WTC11 (cell line): ENCODE measurements at regions not wholly inside any gene's neighbourhood (a gene's known extent, or its start where the extent isn't known, plus 50 kb on each side); places are given as distances from the start of the nearest gene placed in this dataset.

Source experiments
- ATAC-seq: fragments of 200-7000 bp; cut with Tn5 transposase; 2 replicates; pipeline ENCODE4 v1.10.0; 2021; ENCODE audit warnings: mild to moderate bottlenecking, moderate library complexity
- CTCF ChIA-PET: fragments of 300-600 bp; sonication (Branson Sonifier 250); formaldehyde crosslinking; loops from one replicate; lab custom pipeline; 2021; ENCODE audit warnings: antibody characterized with exemption; lab: Charles Lee
- POLR2A ChIA-PET: fragments of 350-600 bp; sonication (Branson Sonifier 250); formaldehyde crosslinking; loops from one replicate; lab custom pipeline; 2021; ENCODE audit warnings: antibody characterized with exemption; lab: Charles Lee
- DNase-seq: peaks from one replicate; pipeline ENCODE4 v3.0.0; 2021; ENCODE audit warnings: low spot score
- H3K27ac Mint-ChIP-seq: 2 replicates; pipeline ENCODE4 v1.8.0; 2021; ENCODE audit warnings: mixed read lengths
- H3K27me3 Mint-ChIP-seq: 2 replicates; pipeline ENCODE4 v1.8.0; 2021; ENCODE audit warnings: low read depth, mild to moderate bottlenecking, moderate library complexity, mixed read lengths
- H3K36me3 Mint-ChIP-seq: 2 replicates; pipeline ENCODE4 v1.8.0; 2021; ENCODE audit warnings: mixed read lengths
- H3K4me1 Mint-ChIP-seq: 2 replicates; pipeline ENCODE4 v1.8.0; 2022; ENCODE audit warnings: mixed read lengths
- H3K4me3 Mint-ChIP-seq: 2 replicates; pipeline ENCODE4 v1.8.0; 2021; ENCODE audit warnings: mild to moderate bottlenecking, moderate library complexity, mixed read lengths
- H3K9me3 Mint-ChIP-seq: 2 replicates; pipeline ENCODE4 v1.8.0; 2021; ENCODE audit warnings: mixed read lengths
- AFF4 ChIP-seq: sonication (generic); formaldehyde crosslinking; IDR thresholded peaks from 2 replicates; pipeline ENCODE4 v1.8.1; 2023; ENCODE audit warnings: mild to moderate bottlenecking, missing genetic modification reagents, borderline replicate concordance
- ARID4B ChIP-seq: sonication (generic); formaldehyde crosslinking; IDR thresholded peaks from 2 replicates; pipeline ENCODE4 v1.8.0; 2023; ENCODE audit warnings: missing genetic modification reagents, mild to moderate bottlenecking, borderline replicate concordance
- ATF1 ChIP-seq: sonication (generic); formaldehyde crosslinking; IDR thresholded peaks from 2 replicates; pipeline ENCODE4 v1.8.1; 2023; ENCODE audit warnings: mild to moderate bottlenecking, moderate library complexity, missing genetic modification reagents
- ATF2 ChIP-seq: sonication (generic); formaldehyde crosslinking; IDR thresholded peaks from 2 replicates; pipeline ENCODE4 v1.8.1; 2022; ENCODE audit warnings: low read depth, missing genetic modification reagents, borderline replicate concordance
- CDX4 ChIP-seq: fragments of 250-450 bp; sonication (Bioruptor Pico); IDR thresholded peaks from 2 replicates; pipeline ENCODE4 v1.9.0; 2021; ENCODE audit warnings: moderate library complexity, mild to moderate bottlenecking, inconsistent platforms, borderline replicate concordance
- KAT7 ChIP-seq: sonication (generic); formaldehyde crosslinking; IDR thresholded peaks from 2 replicates; pipeline ENCODE4 v1.8.1; 2023; ENCODE audit warnings: missing genetic modification reagents, mild to moderate bottlenecking, borderline replicate concordance
- TEAD4 ChIP-seq: sonication (generic); formaldehyde crosslinking; IDR thresholded peaks from 2 replicates; pipeline ENCODE4 v1.8.0; 2022; ENCODE audit warnings: mild to moderate bottlenecking, missing genetic modification reagents
- TP53 ChIP-seq: sonication (generic); formaldehyde crosslinking; IDR thresholded peaks from 2 replicates; pipeline ENCODE4 v1.8.1; 2023; ENCODE audit warnings: mild to moderate bottlenecking, missing genetic modification reagents
- ZNF121 ChIP-seq: sonication (generic); formaldehyde crosslinking; IDR thresholded peaks from 2 replicates; pipeline ENCODE4 v1.8.0; 2023; ENCODE audit warnings: missing genetic modification reagents
- ZNF281 ChIP-seq: sonication (generic); formaldehyde crosslinking; IDR thresholded peaks from 2 replicates; pipeline ENCODE4 v1.8.0; 2023; ENCODE audit warnings: mild to moderate bottlenecking, missing genetic modification reagents
- ZNF317 ChIP-seq: sonication (generic); formaldehyde crosslinking; IDR thresholded peaks from 2 replicates; pipeline ENCODE4 v1.8.1; 2023; ENCODE audit warnings: low read depth, mild to moderate bottlenecking, moderate library complexity, missing genetic modification reagents, borderline replicate concordance
- TF ChIP-seq, protein P1 (sequence below): sonication (generic); formaldehyde crosslinking; IDR thresholded peaks from 2 replicates; pipeline ENCODE4 v1.8.0; 2022; ENCODE audit warnings: missing genetic modification reagents

- TF ChIP-seq TP53 = no peak
These were observed 180.0 kb upstream of the LNX1 start (continued) for GRCh38 chr4:53771326-53771725.

DNA sequence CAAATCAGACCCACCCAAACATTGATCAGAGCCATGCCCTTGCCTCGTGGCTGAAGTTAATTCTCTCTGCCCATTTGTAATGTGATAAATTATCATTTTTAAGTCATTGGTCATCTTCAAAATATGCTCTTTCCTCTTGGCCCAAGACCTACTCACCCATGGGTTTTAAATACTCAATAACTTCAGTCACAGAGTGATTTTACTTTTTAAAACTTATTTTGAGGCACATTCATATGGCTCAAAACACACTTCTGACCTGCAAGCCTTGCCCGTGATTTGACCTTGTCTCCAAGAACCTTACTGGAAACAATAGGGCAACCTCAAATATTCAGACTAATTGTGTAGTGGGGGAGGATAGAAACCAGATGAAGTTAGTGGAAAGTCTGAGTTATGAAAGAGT, 176.2 kb upstream of the LNX1 start:
- Mint-ChIP-seq H3K27ac (no peak overlapping the region), H3K4me1 (no peaks in the 10 kb centered on the region), H3K9me3 (no peaks in the 10 kb centered on the region), H3K4me3 (no peak overlapping the region), H3K36me3 (no peaks in the 10 kb centered on the region), H3K27me3 (no peaks in the 10 kb centered on the region)
- DNase-seq = no peak
- ChIA-PET POLR2A (no interaction called here), CTCF (no interaction called here)
- TF ChIP-seq KAT7 (CRISPR knock-in tag) (no peak), TEAD4 (CRISPR knock-in tag) (no peak), CDX4 (CRISPR knock-in tag) (no peak), ARID4B (no peak), ATF2 (no peak), ZNF121 (CRISPR knock-in tag) (no peak), ZNF281 (no peak), ATF1 (no peak), AFF4 (CRISPR knock-in tag) (no peak), ZNF317 (no peak)
- TF ChIP-seq, protein P1, sequence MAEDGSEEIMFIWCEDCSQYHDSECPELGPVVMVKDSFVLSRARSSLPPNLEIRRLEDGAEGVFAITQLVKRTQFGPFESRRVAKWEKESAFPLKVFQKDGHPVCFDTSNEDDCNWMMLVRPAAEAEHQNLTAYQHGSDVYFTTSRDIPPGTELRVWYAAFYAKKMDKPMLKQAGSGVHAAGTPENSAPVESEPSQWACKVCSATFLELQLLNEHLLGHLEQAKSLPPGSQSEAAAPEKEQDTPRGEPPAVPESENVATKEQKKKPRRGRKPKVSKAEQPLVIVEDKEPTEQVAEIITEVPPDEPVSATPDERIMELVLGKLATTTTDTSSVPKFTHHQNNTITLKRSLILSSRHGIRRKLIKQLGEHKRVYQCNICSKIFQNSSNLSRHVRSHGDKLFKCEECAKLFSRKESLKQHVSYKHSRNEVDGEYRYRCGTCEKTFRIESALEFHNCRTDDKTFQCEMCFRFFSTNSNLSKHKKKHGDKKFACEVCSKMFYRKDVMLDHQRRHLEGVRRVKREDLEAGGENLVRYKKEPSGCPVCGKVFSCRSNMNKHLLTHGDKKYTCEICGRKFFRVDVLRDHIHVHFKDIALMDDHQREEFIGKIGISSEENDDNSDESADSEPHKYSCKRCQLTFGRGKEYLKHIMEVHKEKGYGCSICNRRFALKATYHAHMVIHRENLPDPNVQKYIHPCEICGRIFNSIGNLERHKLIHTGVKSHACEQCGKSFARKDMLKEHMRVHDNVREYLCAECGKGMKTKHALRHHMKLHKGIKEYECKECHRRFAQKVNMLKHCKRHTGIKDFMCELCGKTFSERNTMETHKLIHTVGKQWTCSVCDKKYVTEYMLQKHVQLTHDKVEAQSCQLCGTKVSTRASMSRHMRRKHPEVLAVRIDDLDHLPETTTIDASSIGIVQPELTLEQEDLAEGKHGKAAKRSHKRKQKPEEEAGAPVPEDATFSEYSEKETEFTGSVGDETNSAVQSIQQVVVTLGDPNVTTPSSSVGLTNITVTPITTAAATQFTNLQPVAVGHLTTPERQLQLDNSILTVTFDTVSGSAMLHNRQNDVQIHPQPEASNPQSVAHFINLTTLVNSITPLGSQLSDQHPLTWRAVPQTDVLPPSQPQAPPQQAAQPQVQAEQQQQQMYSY = no peak
- no peak for ATAC-seq
